ENCODE measurements at regions not wholly inside any gene's neighbourhood (a gene's known extent, or its start where the extent isn't known, plus 50 kb on each side); places are given as distances from the start of the nearest gene placed in this dataset.

GRCh38 chr1:217982331-217983050 is 302.6 kb upstream of the RRP15 start:
- Histone ChIP-seq H3K27ac (ENCODE audit: low read depth in 1 of 2, low read length in 1 of 2) (no peak overlapping the region), H3K4me1 (ENCODE audit: control insufficient read depth in 5 of 5, insufficient read depth in 5 of 5, low read length in 5 of 5) (no peaks in the 10 kb centered on the region), H3K4me3 (no peak overlapping the region), H3K9ac (ENCODE audit: insufficient read depth in 1 of 2, low read length in 2 of 2) (no peak overlapping the region), H3K27me3 (ENCODE audit: control insufficient read depth in 3 of 3, insufficient read depth in 3 of 3, low read length in 2 of 3) (no peaks in the 10 kb centered on the region), H3K9me3 (ENCODE audit: control insufficient read depth in 4 of 4, insufficient read depth in 3 of 4, low read length in 3 of 4) (peaks cover 0 to 6% (median 1%) of the 10 kb centered on the region in 4 donors), H3K36me3 (ENCODE audit: control insufficient read depth in 4 of 4, insufficient read depth in 4 of 4, low read length in 4 of 4) (no peaks in the 10 kb centered on the region)
- ATAC-seq (ENCODE audit: insufficient read depth, low FRiP score) (no peak), DNase-seq (peak in 1 of 3 donors; percentile 21)
- TF ChIP-seq CTCF (IDR thresholded peaks at IDR 0.05; ENCODE audit: control extremely low read depth, extremely low read depth): no peak
- 65 to 75% methylated on average over 19 of the region's 19 CpGs for WGBS, 2 donors

GRCh38 chr1:217983051-217983375 is 302.1 kb upstream of the RRP15 start:
- Histone ChIP-seq H3K36me3 (ENCODE audit: control insufficient read depth in 4 of 4, insufficient read depth in 4 of 4, low read length in 4 of 4) (no peaks in the 10 kb centered on the region), H3K9ac (ENCODE audit: insufficient read depth in 1 of 2, low read length in 2 of 2) (no peak overlapping the region), H3K27ac (ENCODE audit: low read depth in 1 of 2, low read length in 1 of 2) (no peak overlapping the region), H3K4me1 (ENCODE audit: control insufficient read depth in 5 of 5, insufficient read depth in 5 of 5, low read length in 5 of 5) (no peaks in the 10 kb centered on the region), H3K4me3 (no peak overlapping the region), H3K9me3 (ENCODE audit: control insufficient read depth in 4 of 4, insufficient read depth in 3 of 4, low read length in 3 of 4) (peaks cover 0 to 6% (median 1%) of the 10 kb centered on the region in 4 donors), H3K27me3 (ENCODE audit: control insufficient read depth in 3 of 3, insufficient read depth in 3 of 3, low read length in 2 of 3) (no peaks in the 10 kb centered on the region)
- TF ChIP-seq CTCF (IDR thresholded peaks at IDR 0.05; ENCODE audit: control extremely low read depth, extremely low read depth): no peak
- ATAC-seq (ENCODE audit: insufficient read depth, low FRiP score) (no peak), DNase-seq (peak; percentile 28 to 51 (median 41))
- WGBS, 2 donors: 46 to 70% methylated on average over 4 of the region's 4 CpGs

- no peak overlapping the region for H3K9ac ChIP-seq (ENCODE audit: insufficient read depth in 1 of 2, low read length in 2 of 2)
- DNase-seq: no peak
- H3K36me3 ChIP-seq (ENCODE audit: control insufficient read depth in 4 of 4, insufficient read depth in 4 of 4, low read length in 4 of 4): no peaks in the 10 kb centered on the region
- no peaks in the 10 kb centered on the region for H3K27me3 ChIP-seq (ENCODE audit: control insufficient read depth in 3 of 3, insufficient read depth in 3 of 3, low read length in 2 of 3)
- peaks cover 0 to 10% (median 0%) of the 10 kb centered on the region in 5 donors for H3K4me1 ChIP-seq (ENCODE audit: control insufficient read depth in 5 of 5, insufficient read depth in 5 of 5, low read length in 5 of 5)
- H3K27ac ChIP-seq (ENCODE audit: low read depth in 1 of 2, low read length in 1 of 2): no peak overlapping the region
- ATAC-seq (ENCODE audit: insufficient read depth, low FRiP score): no peak
- H3K4me3 ChIP-seq: no peak overlapping the region
- no peak for TF ChIP-seq CTCF (IDR thresholded peaks at IDR 0.05; ENCODE audit: control extremely low read depth, extremely low read depth)
- WGBS, 2 donors: 82 to 87% methylated on average over 1 of the region's 1 CpG
- H3K9me3 ChIP-seq (ENCODE audit: control insufficient read depth in 4 of 4, insufficient read depth in 3 of 4, low read length in 3 of 4): peaks cover 0 to 6% (median 1%) of the 10 kb centered on the region in 4 donors
Measured at GRCh38 chr1:217985641-217986040, 299.5 kb upstream of the RRP15 start.

- no peak for TF ChIP-seq CTCF (IDR thresholded peaks at IDR 0.05; ENCODE audit: control extremely low read depth, extremely low read depth)
- Histone ChIP-seq H3K27me3 (ENCODE audit: control insufficient read depth in 3 of 3, insufficient read depth in 3 of 3, low read length in 2 of 3) (no peaks in the 10 kb centered on the region), H3K9me3 (ENCODE audit: control insufficient read depth in 4 of 4, insufficient read depth in 3 of 4, low read length in 3 of 4) (peaks cover 0 to 6% (median 0%) of the 10 kb centered on the region in 4 donors), H3K36me3 (ENCODE audit: control insufficient read depth in 4 of 4, insufficient read depth in 4 of 4, low read length in 4 of 4) (no peaks in the 10 kb centered on the region), H3K4me3 (no peak overlapping the region), H3K9ac (ENCODE audit: insufficient read depth in 1 of 2, low read length in 2 of 2) (no peak overlapping the region), H3K27ac (ENCODE audit: low read depth in 1 of 2, low read length in 1 of 2) (no peak overlapping the region), H3K4me1 (ENCODE audit: control insufficient read depth in 5 of 5, insufficient read depth in 5 of 5, low read length in 5 of 5) (peaks cover 0 to 10% (median 0%) of the 10 kb centered on the region in 5 donors)
- peak; percentile 12 to 69 (median 62) for DNase-seq
- 72 to 73% methylated on average over 2 of the region's 2 CpGs for WGBS, 2 donors
- no peak for ATAC-seq (ENCODE audit: insufficient read depth, low FRiP score)
Measured at GRCh38 chr1:217989510-217989909, 295.6 kb upstream of the RRP15 start.

Data from lung (tissue), 11 donors.